Activated CD8-positive, alpha-beta memory T cell treated with anti-CD3 and anti-CD28 coated beads for 36 hours (primary cell): ENCODE measurements at regions not wholly inside any gene's neighbourhood (a gene's known extent, or its start where the extent isn't known, plus 50 kb on each side); places are given as distances from the start of the nearest gene placed in this dataset.

Experiments
- CTCF ChIA-PET: fragments of 350-600 bp; sonication (Branson Sonifier 250); formaldehyde crosslinking; loops from one replicate; lab custom pipeline; 2021; ENCODE audit warnings: antibody characterized with exemption; lab: Charles Lee
- POLR2A ChIA-PET: fragments of 350-600 bp; sonication (Branson Sonifier 250); formaldehyde crosslinking; loops from one replicate; lab custom pipeline; 2021; ENCODE audit warnings: antibody characterized with exemption; lab: Charles Lee

DNA sequence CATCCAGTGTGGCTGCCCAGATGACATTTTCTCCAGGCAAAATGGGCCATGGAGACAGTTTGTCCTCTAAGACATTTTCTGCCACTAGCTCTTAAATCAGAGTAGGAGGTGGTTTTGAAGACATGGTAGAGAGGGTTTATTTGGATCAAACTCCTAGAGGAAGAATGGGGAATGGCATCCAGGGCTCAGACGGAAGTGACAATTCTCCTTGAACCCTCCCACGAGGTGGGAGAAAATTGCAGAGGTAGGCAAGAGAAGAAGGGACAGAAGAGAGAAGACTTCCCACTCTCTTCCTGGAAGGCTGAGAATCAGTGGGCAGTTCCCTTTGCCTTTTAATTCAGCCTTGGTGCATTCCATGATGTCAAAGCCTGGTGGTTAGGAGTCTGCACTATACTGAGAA is 194.0 kb downstream of the SMIM20 start:
- ChIA-PET POLR2A (no interaction called here), CTCF (no interaction called here)

DNA sequence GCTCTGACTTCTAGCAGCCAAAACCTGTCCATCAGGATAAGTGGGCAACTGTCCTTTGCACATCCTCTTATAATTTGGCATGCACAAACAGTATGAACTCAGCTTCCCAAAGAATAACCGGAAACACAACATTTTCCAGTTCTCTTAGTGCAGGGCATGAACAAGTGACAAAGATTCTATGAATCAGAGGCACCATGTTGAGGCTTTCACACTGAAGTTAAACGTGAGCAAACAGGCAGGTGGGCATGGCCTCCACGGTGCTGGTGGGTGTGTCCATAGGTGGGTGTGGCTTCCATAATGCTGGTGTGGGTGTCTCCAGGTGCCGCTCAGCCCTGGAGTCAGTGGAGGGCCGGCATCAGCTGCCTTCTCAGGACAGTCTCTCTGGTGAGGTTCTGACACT is 196.5 kb downstream of the SMIM20 start:
- POLR2A ChIA-PET = no interaction called here
- CTCF ChIA-PET = no interaction called here

DNA sequence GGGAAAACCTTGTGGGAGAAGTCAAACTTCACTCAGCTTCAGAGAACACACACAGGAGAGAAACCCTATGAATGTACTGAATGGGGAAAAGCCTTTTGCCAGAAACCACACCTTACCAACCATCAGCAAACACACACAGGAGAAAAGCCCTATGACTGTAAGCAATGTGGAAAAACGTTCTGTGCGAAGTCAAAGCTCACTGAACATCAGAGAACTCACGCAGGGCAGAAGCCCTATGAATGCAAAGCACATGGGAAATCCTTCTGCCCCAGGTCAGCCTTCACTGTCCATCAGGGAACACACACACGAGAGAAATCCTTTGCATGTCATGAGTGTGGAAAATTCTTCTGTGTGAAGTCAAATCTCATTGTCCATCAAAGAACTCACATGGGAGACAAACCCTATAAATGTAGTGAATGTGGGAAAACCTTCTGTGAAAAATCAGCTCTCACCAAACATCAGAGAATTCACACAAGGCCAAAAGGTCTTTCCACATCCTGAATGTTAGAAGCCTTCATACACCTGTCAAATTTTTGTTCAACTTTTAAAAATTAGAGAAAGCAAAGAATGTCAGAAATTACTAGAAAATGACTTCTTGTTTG is 199.4 kb downstream of the SMIM20 start:
- POLR2A ChIA-PET = no interaction called here
- CTCF ChIA-PET = no interaction called here

DNA sequence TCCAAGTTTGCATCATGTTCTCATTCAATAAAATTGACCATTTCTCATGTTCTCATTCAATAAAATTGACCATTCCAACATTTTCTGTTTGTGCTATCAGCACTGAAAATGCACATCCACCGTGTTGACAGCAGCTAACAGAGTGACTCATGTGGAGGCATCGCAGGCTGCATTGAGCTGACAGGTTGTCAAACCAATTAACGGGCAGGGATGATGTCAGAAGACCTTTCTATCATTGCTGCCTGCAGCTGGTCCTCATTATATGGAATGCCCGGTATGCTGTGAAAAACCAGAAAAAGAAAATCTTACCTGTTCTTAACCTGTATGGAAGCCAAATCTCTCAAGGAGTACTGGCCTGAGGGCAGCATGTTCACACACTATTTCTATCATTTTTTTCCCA is 202.0 kb downstream of the SMIM20 start:
- CTCF ChIA-PET = no interaction called here

DNA sequence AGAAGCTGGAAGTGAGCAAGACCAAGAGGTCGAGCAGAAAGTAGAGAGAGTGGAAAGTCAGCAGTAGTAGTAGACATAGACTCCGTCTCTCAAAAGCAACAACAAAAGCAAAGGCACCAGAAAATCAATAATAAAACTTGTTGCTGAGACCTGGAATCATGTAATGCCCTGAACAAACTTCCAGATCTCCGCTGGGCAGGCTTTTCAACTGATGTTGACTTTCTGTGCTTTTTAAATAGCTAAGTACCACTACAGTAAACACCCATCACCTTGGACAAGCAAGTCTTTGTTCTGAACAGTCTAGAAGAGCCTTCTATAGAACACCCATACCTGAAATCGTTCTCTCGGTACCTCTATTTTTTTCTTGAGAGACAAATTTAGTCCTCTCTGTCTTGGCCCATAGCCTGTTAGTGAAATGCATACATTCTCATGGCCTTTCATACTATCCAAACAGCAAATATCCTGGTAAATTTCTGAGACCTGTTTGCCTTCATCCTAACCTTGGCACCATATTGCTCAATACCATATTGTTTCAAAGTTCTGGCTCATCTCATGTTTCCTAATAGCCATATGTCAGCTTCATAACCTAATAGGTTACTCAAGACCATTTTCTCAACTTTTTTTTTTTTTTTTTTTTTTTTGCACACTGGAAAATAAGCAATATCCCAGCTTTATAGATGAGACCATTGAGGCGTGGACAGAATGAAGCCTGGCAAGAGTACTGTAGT is 200.6 kb upstream of the RBPJ start:
- POLR2A ChIA-PET = no interaction called here
- CTCF ChIA-PET = interaction anchor here (1.2 to 1.4 kb wide), 3 partner anchors 8 to 210 kb away, joined by 3 to 5 read pairs (median 3); no protein-coding TSS in a partner anchor

More for the DNA sequence above, 202.0 kb downstream of the SMIM20 start:
- POLR2A ChIA-PET = no interaction called here

DNA sequence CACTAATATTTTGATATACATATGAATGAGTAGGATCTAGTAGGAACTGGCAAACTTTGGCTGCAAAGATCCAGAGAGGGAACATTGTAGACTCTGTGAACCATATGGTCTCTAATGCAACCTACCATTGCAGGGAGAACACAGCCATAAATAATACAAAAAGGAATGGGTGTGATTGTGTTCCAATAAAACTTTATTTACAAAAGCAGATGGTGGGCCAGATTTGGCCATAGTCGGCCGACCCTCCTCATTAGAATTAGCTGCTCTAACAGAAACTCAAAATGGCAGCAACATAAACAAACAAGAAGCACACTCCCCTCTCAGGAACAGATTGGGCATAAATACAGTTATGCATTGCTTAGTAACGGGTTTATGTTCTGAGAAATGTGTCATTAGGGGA is 198.1 kb upstream of the RBPJ start:
- POLR2A ChIA-PET = no interaction called here
- CTCF ChIA-PET = no interaction called here

DNA sequence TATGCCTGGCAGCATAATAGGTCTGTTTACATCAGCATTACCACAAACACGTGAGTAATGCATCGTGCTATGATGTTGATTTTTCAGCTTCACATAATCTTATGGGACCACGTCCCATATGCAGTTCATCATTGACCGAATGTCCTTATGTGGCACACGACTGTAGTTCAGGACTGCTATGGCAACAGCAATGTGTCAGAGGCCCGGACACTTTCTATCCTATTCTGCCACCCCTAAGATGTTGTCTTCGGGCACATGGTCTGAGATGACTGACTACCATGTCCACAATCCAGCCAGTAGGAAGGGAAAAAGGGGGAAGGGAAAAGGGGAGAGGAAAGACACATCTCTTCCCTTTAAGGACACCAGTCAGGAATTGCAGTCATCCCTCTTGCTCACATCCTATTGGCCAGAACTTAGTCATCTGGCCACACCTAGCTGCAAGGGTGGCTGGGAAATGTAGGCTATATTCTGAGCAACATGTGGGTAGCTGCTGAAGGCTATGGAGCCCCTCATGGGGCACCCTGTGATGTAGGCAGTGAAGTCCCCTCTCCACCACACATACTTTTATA is 196.0 kb upstream of the RBPJ start:
- ChIA-PET CTCF (no interaction called here), POLR2A (no interaction called here)

- POLR2A ChIA-PET = no interaction called here
- CTCF ChIA-PET = interaction anchor here (0.7 to 1.4 kb wide), 3 partner anchors 42 to 59 kb away, joined by 3 to 6 read pairs (median 3); no protein-coding TSS in a partner anchor
Measured at GRCh38 chr4:26126143-26126718, 194.6 kb upstream of the RBPJ start.

GRCh38 chr4:26126994-26127393 is 193.8 kb upstream of the RBPJ start:
- POLR2A ChIA-PET = no interaction called here
- CTCF ChIA-PET = interaction anchor here (1.3 to 1.4 kb wide), 2 partner anchors 43 to 45 kb away, joined by 3 to 6 read pairs; no protein-coding TSS in a partner anchor

DNA sequence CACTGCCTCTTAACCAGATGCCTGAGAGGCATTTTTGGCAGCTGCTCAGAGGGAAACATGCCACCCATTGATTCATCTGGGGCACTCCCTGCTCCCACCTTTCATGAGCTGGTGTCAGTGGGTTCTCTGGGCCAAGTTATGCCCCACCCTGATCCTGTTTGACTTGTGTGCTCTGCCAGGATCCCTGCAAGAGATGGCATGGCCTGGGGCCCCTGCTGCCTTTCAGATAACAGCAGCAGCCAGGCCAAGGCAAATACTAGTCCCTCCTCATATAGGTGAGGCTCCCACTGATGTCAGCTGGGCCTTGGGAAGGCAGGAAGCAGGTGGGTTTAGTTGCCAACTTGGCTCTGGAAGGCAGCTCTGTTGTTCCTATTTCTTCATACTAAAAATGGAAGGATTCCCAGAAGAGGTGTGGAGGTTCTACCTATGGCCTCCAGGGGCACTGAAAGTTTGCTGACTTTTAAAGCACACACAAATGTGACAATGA is 192.9 kb upstream of the RBPJ start:
- ChIA-PET POLR2A (no interaction called here), CTCF (interaction anchor here (0.9 to 1.4 kb wide), 4 partner anchors 8 to 46 kb away, joined by 3 to 6 read pairs (median 3); no protein-coding TSS in a partner anchor)

- CTCF ChIA-PET = interaction anchor here (1.0 to 1.6 kb wide), 2 partner anchors 23 to 189 kb away, joined by 3 to 4 read pairs; no protein-coding TSS in a partner anchor
Measured at GRCh38 chr4:26130173-26130572, 190.6 kb upstream of the RBPJ start.

GRCh38 chr4:26130841-26131432 is 189.9 kb upstream of the RBPJ start:
- ChIA-PET CTCF (interaction anchor here (1.0 to 1.6 kb wide), 2 partner anchors 22 to 188 kb away, joined by 3 to 4 read pairs; no protein-coding TSS in a partner anchor), POLR2A (interaction anchor here (1.0 to 1.4 kb wide), 2 partner anchors 56 to 188 kb away, joined by 3 to 6 read pairs; no protein-coding TSS in a partner anchor)

More at GRCh38 chr4:26130173-26130572, 190.6 kb upstream of the RBPJ start:
- POLR2A ChIA-PET = interaction anchor here (0.7 to 1.4 kb wide), 4 partner anchors 41 to 189 kb away, joined by 3 to 6 read pairs (median 4); no protein-coding TSS in a partner anchor

- ChIA-PET POLR2A (interaction anchor here (1.4 kb wide), 1 partner anchor 57 kb away, joined by 6 read pairs; no protein-coding TSS in a partner anchor), CTCF (interaction anchor here (1.6 kb wide), 1 partner anchor 187 kb away, joined by 4 read pairs; no protein-coding TSS in a partner anchor)
Measured at GRCh38 chr4:26131711-26132110, 189.1 kb upstream of the RBPJ start.

GRCh38 chr4:26132858-26133257 is 188.0 kb upstream of the RBPJ start:
- CTCF ChIA-PET = interaction anchor here (1.3 kb wide), 1 partner anchor 58 kb away, joined by 4 read pairs; no protein-coding TSS in a partner anchor
- POLR2A ChIA-PET = interaction anchor here (1.6 kb wide), 1 partner anchor 49 kb away, joined by 5 read pairs; no protein-coding TSS in a partner anchor

- CTCF ChIA-PET = interaction anchor here (0.8 to 1.3 kb wide), 3 partner anchors 11 to 59 kb away, joined by 3 to 4 read pairs (median 3); no protein-coding TSS in a partner anchor
- POLR2A ChIA-PET = interaction anchor here (1.6 to 1.7 kb wide), 2 partner anchors 50 to 52 kb away, joined by 5 read pairs; no protein-coding TSS in a partner anchor
Measured at GRCh38 chr4:26133840-26134239, 187.0 kb upstream of the RBPJ start.

GRCh38 chr4:26135331-26135730 is 185.5 kb upstream of the RBPJ start:
- ChIA-PET CTCF (interaction anchor here (1.8 kb wide), 1 partner anchor 15 kb away, joined by 5 read pairs; no protein-coding TSS in a partner anchor), POLR2A (no interaction called here)

- POLR2A ChIA-PET = no interaction called here
- CTCF ChIA-PET = interaction anchor here (0.6 kb wide), 1 partner anchor 26 kb away, joined by 3 read pairs; no protein-coding TSS in a partner anchor
Measured at GRCh38 chr4:26136615-26137014, 184.2 kb upstream of the RBPJ start.

- CTCF ChIA-PET = no interaction called here
- POLR2A ChIA-PET = no interaction called here
Measured at GRCh38 chr4:26137288-26137687, 183.5 kb upstream of the RBPJ start.
